ENCODE measurements at regions not wholly inside any gene's neighbourhood (a gene's known extent, or its start where the extent isn't known, plus 50 kb on each side); places are given as distances from the start of the nearest gene placed in this dataset.

DNA sequence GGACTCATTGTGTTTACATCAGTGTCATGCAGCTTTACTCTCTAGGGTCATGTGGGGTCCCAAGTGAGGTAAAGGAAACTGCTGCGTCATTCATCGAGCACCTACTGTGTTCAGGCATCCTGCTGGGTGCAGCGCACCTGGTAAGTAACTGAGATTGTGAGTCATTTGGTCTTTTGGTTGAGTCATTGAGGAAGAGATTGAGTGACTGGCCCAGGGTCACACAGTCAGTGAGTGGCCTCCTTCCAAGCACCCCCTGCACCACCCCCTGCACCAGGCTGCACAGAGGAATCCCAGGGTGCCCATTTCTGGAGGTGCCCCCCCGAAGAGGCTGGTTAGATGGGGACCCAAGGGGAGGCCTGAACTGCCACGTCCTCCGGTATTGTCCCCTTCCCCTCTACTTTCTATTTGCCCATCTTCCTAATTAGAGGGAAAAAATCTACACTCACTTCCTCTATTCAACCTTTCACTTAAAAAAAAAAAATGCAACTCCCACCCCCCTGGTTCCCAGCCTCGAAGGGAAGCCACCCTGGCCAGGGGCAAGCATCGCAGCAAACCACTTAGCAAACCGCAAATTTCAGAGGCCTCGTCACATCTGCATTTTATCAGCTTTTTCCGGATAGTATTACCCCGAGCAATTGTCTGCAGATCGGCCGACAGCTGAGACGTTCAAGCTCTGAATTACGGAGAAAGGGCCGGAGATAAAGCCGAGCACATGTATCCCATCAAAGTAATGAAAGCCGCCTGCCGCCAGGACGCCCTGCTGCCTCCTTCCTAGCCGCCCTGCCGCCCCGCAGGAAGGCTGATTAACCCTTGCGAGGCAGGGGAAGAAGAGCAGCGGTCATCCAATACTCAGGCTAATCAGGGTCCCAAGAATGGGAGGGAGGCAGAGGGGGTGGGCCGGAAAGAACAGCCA, 96.3 kb upstream of the MSX1 start:
- DNase-seq (ENCODE audit: low read depth, low spot score) = peak; percentile 24
- ChIA-PET POLR2A (interaction anchor here (0.6 to 0.7 kb wide), 2 partner anchors 12 to 63 kb away, joined by 3 to 8 read pairs; no protein-coding TSS in a partner anchor), CTCF (interaction anchor here (0.7 kb wide), 1 partner anchor 199 kb away, joined by 3 read pairs; no protein-coding TSS in a partner anchor)
- Histone ChIP-seq H3K4me3 (ENCODE audit: low read depth, low read length) (no peak overlapping the region), H3K27me3 (ENCODE audit: control insufficient read depth, insufficient read depth, low read length) (peaks cover 3% of the 10 kb centered on the region), H3K27ac (ENCODE audit: low read depth, low read length) (peak overlapping the region; percentile 11), H3K9me3 (ENCODE audit: control insufficient read depth, insufficient read depth, low read length) (no peaks in the 10 kb centered on the region; the same call in 1 of the 2 replicates)
- TF ChIP-seq, protein P1, sequence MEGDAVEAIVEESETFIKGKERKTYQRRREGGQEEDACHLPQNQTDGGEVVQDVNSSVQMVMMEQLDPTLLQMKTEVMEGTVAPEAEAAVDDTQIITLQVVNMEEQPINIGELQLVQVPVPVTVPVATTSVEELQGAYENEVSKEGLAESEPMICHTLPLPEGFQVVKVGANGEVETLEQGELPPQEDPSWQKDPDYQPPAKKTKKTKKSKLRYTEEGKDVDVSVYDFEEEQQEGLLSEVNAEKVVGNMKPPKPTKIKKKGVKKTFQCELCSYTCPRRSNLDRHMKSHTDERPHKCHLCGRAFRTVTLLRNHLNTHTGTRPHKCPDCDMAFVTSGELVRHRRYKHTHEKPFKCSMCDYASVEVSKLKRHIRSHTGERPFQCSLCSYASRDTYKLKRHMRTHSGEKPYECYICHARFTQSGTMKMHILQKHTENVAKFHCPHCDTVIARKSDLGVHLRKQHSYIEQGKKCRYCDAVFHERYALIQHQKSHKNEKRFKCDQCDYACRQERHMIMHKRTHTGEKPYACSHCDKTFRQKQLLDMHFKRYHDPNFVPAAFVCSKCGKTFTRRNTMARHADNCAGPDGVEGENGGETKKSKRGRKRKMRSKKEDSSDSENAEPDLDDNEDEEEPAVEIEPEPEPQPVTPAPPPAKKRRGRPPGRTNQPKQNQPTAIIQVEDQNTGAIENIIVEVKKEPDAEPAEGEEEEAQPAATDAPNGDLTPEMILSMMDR (IDR thresholded peaks at IDR 0.05; ENCODE audit: low read depth, low read length) = no peak

DNA sequence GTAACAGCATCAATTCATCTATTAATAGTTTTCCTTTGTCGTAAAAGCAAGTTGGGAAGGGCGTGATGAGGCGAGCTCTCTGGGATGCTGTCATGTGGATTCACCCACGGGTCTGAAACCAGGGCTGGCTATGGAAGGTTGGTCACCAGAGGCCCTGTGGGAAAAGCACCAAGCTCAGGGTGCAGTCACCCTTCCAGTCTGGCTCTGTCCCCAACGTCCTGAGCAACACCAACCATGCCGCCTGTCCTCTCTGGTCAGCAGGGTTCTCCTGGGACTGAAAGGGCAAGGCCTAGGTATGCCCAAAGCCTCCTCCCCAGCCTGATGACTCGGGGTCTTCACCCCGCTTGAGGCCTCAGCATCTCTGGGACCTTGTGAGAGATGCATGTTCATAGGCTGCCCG, 97.2 kb upstream of the MSX1 start:
- H3K27ac ChIP-seq (ENCODE audit: low read depth, low read length) = no peak overlapping the region
- TF ChIP-seq, protein P1 (IDR thresholded peaks at IDR 0.05; ENCODE audit: low read depth, low read length) = no peak
- no peak overlapping the region for H3K4me3 ChIP-seq (ENCODE audit: low read depth, low read length)
- H3K9me3 ChIP-seq (ENCODE audit: control insufficient read depth, insufficient read depth, low read length) = no peaks in the 10 kb centered on the region; the same call in 1 of the 2 replicates
- CTCF ChIA-PET = interaction anchor here (1.2 kb wide), 1 partner anchor 14 kb away, joined by 4 read pairs; no protein-coding TSS in a partner anchor
- POLR2A ChIA-PET = interaction anchor here (0.6 kb wide), 1 partner anchor 64 kb away, joined by 3 read pairs; no protein-coding TSS in a partner anchor
- no peak for DNase-seq (ENCODE audit: low read depth, low spot score)
- H3K27me3 ChIP-seq (ENCODE audit: control insufficient read depth, insufficient read depth, low read length) = peaks cover 5% of the 10 kb centered on the region

DNA sequence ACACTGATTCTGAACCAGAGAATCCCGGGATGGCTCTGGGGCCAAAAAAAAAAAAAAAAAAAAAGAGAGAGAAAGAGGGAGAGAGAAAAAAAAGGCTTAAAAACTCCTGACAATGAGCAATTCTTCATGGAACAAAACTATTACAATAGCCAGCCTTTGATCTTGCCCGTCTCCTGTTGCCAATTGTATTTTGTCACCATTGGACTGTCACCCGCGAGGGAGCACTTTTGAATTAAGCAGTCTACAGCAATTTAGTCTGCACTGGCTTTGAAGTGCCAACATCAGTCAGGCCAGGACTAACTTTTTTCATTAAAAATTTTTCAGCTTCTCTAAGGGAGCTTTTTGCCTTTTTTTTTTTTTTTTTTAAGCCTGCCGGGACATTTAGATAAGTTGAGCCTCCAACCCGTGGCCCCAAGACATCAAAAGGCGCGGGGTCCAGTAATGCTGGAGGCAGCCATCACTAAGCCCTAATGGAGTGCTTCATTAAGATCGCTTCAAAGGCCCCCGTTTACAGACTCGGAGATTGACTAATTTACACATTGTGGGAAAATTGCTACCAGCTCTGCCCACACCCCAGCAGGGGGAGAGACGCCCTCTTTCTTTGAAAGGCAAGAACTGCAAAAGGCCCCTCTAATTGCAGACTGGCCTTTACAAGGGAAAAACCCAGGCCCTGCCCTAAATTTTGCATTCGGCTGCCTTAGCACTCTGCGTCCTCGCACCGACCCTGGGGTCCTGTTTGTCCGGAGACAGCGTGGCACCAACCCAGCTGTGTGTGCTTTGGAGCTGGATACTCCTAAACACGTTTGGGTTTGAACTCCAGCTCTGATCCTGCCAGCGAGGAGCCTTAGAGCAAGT, 98.1 kb upstream of the MSX1 start:
- ChIA-PET POLR2A (no interaction called here), CTCF (interaction anchor here (0.6 to 1.2 kb wide), 4 partner anchors 13 to 611 kb away, joined by 3 to 4 read pairs (median 4); no protein-coding TSS in a partner anchor)
- DNase-seq (ENCODE audit: low read depth, low spot score) = no peak
- H3K27me3 ChIP-seq (ENCODE audit: control insufficient read depth, insufficient read depth, low read length) = peaks cover 5% of the 10 kb centered on the region
- TF ChIP-seq, protein P1 (IDR thresholded peaks at IDR 0.05; ENCODE audit: low read depth, low read length) = no peak; the same call in 1 of the 2 replicates
- no peaks in the 10 kb centered on the region; the same call in 1 of the 2 replicates for H3K9me3 ChIP-seq (ENCODE audit: control insufficient read depth, insufficient read depth, low read length)
- no peak overlapping the region for H3K27ac ChIP-seq (ENCODE audit: low read depth, low read length)
- no peak overlapping the region for H3K4me3 ChIP-seq (ENCODE audit: low read depth, low read length)

DNA sequence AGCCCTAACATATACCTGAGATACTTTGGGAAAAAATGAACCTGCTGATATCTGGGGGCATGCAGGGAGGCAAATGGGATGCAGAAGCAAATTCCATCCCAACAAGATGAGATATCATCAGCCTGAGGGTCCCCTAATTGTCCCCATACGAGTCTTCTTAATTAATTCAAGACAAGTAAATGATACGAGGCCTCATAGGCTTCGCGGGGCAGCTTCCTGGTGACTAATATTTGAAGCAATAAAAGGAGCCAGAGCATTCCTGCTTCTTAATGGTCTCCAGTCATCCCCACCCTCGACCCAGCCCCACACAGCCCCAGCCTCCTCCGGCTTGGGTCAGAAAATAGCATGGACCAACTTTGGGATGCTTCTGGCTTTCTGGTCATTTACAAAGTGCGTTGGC, 99.6 kb upstream of the MSX1 start:
- no peak overlapping the region for H3K4me3 ChIP-seq (ENCODE audit: low read depth, low read length)
- H3K27me3 ChIP-seq (ENCODE audit: control insufficient read depth, insufficient read depth, low read length) = peaks cover 7% of the 10 kb centered on the region
- no peak for DNase-seq (ENCODE audit: low read depth, low spot score)
- TF ChIP-seq, protein P1 (IDR thresholded peaks at IDR 0.05; ENCODE audit: low read depth, low read length) = no peak
- no peak overlapping the region for H3K27ac ChIP-seq (ENCODE audit: low read depth, low read length)
- ChIA-PET CTCF (no interaction called here), POLR2A (no interaction called here)
- H3K9me3 ChIP-seq (ENCODE audit: control insufficient read depth, insufficient read depth, low read length) = no peaks in the 10 kb centered on the region; the same call in 1 of the 2 replicates

Data from AG04450 (cell line).